NCI-H1417 (cell line): ENCODE measurements at regions not wholly inside any gene's neighbourhood (a gene's known extent, or its start where the extent isn't known, plus 50 kb on each side); places are given as distances from the start of the nearest gene placed in this dataset.

ENCODE experiments used
- DNase-seq, 3 experiments: peaks; one replicate each; lab custom pipeline; 2025; lab: John Stamatoyannopoulos, UW

DNA sequence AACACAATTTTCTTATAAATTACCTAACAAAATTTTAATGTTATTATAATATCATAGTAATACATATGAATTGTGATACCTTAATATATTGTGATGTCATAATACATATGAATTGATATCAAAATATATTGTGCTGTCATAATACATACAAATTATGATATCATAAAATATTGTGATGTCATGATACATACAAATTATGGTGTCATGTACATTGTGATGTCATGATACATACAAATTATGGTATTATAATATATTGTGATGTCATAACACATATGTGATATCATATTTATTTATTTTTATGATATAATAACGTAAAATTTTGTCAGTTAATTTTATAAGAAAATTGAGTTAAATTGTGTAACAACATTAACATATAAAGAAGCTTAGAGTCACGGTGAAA lies 1927.2 kb downstream of the TP53TG3F start:
- DNase-seq, result no peak

- DNase-seq, result peak in 2 of 3 experiments; percentile 5 to 52
Measured at GRCh38 chr16:35391328-35391727, 1931.9 kb downstream of the TP53TG3F start.

DNA sequence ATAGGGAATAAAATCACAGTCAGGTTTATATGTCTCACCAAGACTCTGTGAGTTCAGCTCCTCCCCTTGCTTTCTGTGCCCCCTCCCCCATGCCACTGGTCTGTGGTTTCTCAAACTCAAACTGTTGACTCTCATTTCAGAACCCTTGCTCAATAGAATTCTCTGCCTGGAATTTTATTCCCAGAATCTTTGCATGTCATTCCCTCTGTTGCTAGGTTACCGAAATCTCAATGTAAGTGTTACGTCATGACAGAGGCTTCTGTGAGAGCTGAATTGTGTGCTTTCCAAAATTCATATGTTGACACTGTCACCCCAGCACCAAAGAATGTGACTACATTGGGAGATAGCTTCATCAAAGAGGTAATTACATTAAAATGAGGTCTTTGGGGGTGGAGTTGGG lies 1938.8 kb downstream of the TP53TG3F start:
- no peak for DNase-seq

DNA sequence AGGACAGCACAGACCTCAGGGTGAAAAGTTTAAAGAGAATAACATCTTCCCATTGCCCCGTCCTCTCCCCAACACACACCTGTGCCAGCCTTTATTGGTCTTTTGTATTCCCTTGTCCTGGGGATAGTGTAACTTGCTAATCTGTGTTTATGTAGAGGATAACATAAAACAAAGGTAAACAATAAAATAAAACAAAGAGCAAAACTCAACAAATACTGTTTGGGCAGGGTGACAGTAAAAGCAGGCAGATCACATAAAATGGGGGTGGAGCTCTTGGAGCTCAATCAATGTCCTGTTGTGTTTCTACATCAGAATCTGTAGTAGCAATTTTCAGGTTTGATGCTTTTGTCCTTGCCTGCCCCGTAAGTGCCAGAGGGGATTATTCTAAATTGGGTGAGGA lies 1939.7 kb downstream of the TP53TG3F start:
- DNase-seq, result no peak

DNA sequence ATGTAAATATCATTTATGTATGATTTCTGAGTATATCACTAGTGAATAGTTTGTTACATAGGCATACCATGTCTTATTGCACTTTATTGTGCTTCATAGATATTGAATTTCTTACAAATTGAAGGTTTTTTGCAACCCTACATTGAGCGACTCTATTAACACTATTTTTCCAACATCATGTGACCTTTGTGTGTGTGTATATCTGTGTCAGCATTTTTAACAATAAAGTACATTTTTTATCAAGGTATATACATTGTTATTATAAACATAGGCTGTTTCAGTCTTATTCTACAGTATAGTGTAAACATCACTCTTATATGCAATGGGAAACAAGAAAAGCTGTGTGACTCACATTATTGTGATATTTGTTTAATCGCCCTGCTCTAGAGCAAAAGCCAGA lies 1944.9 kb downstream of the TP53TG3F start:
- DNase-seq, result no peak

DNA sequence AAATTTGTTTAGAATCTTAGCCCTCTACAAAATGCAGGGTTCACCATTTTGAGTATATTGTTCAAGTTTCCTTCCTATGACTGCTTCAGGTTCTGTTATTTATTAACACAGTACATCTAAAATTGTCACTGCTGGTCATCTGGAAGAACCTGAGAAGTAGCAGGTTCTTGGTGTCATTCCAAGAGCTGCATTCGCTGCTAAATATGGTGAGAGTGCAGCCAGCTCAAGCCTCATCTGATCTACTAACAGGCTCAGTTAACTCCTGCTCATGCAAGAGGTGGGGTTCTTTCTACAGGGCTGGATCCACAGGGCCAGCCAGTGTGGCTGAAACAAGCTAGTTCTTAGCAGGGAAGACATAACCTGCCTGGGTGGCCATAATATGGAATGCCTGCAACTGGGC lies 1946.1 kb downstream of the TP53TG3F start:
- no peak for DNase-seq

- DNase-seq, result no peak
Measured at GRCh38 chr16:35409503-35409902, 1950.1 kb downstream of the TP53TG3F start.

- no peak for DNase-seq
Measured at GRCh38 chr16:35410438-35410837, 1951.0 kb downstream of the TP53TG3F start.

GRCh38 chr16:35411156-35411555 lies 1951.7 kb downstream of the TP53TG3F start:
- DNase-seq, result no peak

GRCh38 chr16:35414139-35414538 lies 1954.7 kb downstream of the TP53TG3F start:
- no peak for DNase-seq

GRCh38 chr16:35414563-35414962 lies 1955.2 kb downstream of the TP53TG3F start:
- DNase-seq, result no peak

DNA sequence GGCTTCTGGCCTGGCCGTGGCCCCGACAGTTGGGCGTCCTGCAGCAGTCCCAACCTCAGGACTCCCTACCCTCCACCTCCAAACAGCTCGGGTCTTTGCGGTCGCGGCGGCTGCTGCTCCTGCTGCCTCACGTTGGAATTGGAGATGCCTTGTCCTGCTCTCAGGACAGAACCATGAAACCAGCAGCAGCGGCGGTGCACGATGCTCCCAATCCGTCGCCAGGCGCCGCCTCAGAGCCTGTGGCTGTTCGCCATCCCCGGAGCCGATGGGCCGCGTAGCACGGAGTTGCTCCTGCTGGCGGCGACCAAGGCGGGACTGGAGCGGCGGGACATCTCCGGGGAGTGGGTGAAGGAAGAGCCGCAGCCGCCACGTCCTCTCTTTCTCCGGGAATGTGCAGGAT lies 1965.9 kb downstream of the TP53TG3F start:
- DNase-seq, result no peak

DNA sequence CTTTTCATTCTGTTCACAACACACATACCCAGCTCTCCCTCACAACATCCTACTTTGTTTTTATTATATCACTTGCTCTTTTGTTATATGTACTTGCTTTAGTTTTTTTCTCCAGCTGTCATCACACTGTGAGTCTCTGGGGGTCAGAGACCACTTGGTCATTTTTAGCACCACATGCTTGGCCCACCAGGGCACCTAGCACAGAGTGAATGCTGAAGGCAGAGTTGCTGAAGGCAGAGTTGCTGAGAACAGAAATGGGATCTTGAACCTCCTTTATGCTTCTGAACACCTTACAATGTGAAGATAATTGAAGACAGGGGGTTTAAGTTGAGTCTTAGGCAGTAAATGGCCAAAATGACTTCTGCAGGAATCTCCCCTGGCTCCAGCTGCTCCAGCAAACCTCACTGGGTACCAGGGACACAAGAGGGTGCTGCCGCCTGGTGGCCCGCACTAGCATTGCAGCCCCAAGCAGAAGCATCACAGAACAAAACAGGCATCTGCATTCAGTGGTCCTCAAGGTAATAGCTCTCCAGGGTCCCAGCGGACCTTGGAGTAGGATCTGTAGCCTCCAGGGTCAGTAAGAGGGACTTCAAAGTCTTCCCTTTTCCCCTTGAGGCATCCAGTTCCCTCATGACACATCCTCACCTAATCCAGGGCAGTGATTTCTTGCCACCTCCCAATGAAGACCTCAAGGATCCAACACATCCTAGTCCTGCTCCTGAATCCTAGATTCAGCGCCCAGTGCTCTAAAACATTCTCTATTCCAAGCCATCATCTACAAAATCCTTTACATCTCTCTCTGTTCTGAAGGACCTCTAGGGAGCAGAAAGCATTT lies 1972.6 kb downstream of the TP53TG3F start:
- DNase-seq, result peak in 1 of 3 experiments; percentile 4

GRCh38 chr16:35440875-35441274 lies 1981.5 kb downstream of the TP53TG3F start:
- no peak for DNase-seq

GRCh38 chr16:35447010-35447558 lies 1987.7 kb downstream of the TP53TG3F start:
- no peak for DNase-seq

DNA sequence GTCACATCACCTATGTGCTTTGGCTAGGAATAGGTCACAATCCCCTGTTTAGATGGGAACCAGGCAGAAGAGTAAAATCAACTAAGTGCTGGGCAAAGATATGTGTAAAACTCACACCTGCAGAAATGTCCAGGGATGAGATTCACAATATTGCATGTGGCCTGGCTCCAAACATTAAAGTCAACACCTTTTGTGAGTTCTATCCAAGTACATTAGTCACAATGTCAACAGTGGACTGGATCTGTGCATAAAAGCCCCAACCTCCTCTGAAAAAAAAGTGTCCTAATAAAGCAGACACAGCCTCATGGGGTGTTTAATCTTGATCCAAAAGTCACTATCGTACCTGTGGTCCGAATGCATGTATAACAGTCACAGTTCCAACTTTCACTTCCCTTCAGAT lies 1990.3 kb downstream of the TP53TG3F start:
- DNase-seq, result no peak

- no peak for DNase-seq
Measured at GRCh38 chr16:35450648-35451047, 1991.2 kb downstream of the TP53TG3F start.

DNA sequence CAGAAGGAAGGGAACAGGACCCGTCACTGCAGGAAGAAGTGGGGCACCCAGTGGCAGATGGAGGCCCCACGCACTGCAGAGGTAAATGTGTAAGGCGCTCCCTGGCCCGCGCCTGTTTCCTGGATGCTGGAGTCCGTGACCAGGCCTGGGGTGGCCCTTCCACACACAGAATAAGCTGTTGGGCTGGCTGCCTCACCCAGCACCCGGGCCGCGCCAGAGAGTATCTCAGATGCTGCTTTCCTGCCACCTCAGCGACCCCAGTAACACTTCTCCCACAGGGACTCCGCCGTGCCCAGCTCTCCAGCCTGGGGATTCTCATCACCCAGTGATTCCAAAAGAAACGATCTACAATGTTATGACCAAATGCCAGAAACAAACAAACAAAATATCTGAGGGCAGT lies 1993.1 kb downstream of the TP53TG3F start:
- no peak for DNase-seq

DNA sequence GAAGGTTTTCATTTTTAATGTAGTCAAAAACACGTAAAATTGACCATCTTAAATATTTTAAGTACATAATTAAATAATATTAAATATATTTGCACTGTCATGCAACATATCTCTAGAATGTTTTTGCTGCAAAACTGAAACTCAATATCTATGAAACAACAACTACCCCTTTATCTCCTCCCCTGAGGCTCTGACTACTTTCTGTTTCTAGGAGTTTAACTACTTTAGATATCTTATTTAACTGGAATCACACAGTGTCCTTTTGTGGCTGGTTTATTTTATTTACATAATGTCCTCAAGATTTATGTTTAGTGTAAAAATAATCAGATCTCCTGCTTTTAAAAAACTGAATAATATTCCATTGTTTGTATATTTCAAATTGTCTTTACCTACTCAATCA lies 2003.9 kb downstream of the TP53TG3F start:
- no peak for DNase-seq

DNA sequence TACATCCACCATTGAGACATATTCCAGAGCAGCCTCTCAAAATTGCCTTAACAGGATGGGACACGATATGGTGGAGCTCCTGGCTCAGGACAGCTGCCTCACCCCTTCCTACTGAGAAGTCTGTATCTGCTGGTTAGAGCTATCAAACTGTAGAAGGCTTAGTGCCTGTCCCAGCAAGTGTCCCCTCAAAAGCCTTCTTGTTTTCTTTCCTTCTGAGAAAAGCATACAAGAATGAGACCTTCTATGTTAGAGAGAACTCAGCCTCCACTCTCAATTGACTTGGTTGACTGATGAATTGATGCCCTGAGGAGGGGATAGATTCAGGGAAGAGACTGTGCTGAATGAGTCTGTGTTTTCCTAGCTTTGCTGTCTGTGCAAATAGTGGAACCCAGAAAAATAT lies 2020.9 kb downstream of the TP53TG3F start:
- DNase-seq, result no peak

- no peak for DNase-seq
Measured at GRCh38 chr16:35480988-35481387, 2021.6 kb downstream of the TP53TG3F start.

- DNase-seq, result no peak
Measured at GRCh38 chr16:35485915-35486314, 2026.5 kb downstream of the TP53TG3F start.

DNA sequence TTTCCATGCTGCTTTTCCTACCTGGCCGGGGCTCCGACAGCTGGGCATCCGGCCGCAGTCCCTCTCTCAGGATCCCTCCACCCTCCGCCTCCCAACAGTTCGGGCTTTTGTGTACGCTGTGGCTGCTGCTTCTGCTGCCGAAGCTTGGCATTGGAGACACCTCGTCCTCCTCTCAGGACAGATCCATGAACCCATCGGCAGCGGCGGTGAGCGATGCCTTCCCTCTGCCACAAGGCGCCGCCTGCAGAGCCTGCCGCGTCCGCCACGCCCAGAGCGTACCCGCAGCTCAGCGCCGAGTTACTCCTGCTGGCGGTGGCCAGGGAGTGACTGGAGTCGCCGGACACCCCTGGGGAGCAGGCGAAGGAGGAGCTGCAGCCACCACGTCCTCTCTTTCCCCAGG lies 2032.8 kb downstream of the TP53TG3F start:
- peak in 1 of 3 experiments; percentile 7 for DNase-seq

- no peak for DNase-seq
Measured at GRCh38 chr16:35497399-35497798, 2038.0 kb downstream of the TP53TG3F start.
